ENCODE measurements at regions not wholly inside any gene's neighbourhood (a gene's known extent, or its start where the extent isn't known, plus 50 kb on each side); places are given as distances from the start of the nearest gene placed in this dataset.

GRCh38 chr7:135856356-135857144 lies 107.9 kb upstream of the FAM180A start:
- TF ChIP-seq EZH2 (IDR thresholded peaks at IDR 0.05) (no peak), CTCF (IDR thresholded peaks at IDR 0.05) (no peak)
